ENCODE measurements at regions not wholly inside any gene's neighbourhood (a gene's known extent, or its start where the extent isn't known, plus 50 kb on each side); places are given as distances from the start of the nearest gene placed in this dataset.
"Not testable (repeated sequence)": the region's sequence is repeated elsewhere in the genome, so short reads cannot be mapped to it uniquely, and the experiment has no call there.

DNA sequence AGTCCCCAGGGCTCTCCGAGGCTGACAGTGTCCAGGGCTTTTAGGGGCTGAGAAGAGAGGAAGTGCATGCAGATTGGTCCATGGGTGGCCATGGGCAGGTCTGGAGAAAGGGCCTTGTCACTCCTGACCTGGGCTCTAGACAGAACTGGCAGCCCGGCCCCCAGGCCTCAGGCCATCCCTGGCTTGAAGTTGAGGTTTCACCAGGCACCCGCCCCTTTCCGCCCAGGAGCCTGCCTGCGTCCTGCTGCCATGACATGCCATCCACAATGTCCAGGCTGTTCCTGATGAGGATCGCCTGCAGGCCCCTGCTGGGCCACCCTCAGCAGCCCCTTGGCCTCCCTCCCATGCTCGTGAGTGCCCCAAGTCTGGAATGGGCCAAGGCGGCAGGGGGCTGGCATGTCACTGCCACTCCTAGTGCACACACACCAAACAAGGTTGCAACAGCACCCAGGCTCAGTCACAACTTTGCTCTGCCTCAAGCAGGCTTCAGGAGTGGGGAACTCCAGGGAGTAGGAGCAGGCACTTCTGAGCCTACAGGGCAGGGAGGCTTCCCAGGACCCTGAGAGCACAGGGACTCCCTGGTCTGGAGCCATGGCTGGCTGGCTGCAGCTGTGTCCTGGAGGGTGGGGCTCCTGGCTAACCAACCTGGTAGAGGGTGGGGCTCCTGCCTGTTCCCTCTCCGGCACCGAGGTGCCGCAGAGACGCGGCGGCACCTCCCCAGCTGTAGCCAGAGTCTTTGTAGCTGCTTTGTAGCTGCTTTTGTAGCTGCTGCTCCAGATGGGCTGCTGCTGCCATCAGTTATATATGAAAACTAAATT, 1457.1 kb upstream of the GBE1 start:
- no peaks in the 10 kb centered on the region for H3K36me3 ChIP-seq (ENCODE audit: control insufficient read depth, insufficient read depth, low read length)
- no peaks in the 10 kb centered on the region for H3K79me2 ChIP-seq

DNA sequence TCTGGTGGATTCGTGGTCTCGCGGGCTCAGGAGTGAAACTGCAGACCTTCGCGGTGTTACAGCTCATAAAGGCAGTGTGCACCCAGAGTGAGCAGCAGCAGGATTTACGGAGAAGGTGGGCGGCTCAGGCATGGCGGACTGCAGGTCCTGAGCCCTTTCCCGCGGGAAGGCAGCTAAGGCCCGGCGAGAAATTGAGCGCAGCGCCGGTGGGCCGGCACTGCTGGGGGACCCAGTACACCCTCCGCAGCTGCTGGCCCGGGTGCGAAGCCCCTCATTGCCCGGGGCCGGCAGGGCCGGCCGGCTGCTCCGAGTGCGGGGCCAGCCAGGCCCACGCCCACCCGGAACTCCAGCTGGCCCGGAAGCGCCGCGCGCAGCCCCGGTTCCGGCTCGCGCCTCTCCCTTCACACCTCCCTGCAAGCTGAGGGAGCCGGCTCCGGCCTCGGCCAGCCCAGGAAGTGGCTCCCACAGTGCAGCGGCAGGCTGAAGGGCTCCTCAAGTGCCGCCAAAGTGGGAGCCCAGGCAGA, 1456.2 kb upstream of the GBE1 start:
- not testable (repeated sequence) for H3K9ac ChIP-seq

More for the DNA sequence above, 1457.1 kb upstream of the GBE1 start:
- H3K27ac ChIP-seq, result no peak overlapping the region
- H3K9ac ChIP-seq, result no peak overlapping the region
- no peaks in the 10 kb centered on the region for H3K27me3 ChIP-seq (ENCODE audit: control insufficient read depth, insufficient read depth, low read length)
- TF ChIP-seq, protein P1, sequence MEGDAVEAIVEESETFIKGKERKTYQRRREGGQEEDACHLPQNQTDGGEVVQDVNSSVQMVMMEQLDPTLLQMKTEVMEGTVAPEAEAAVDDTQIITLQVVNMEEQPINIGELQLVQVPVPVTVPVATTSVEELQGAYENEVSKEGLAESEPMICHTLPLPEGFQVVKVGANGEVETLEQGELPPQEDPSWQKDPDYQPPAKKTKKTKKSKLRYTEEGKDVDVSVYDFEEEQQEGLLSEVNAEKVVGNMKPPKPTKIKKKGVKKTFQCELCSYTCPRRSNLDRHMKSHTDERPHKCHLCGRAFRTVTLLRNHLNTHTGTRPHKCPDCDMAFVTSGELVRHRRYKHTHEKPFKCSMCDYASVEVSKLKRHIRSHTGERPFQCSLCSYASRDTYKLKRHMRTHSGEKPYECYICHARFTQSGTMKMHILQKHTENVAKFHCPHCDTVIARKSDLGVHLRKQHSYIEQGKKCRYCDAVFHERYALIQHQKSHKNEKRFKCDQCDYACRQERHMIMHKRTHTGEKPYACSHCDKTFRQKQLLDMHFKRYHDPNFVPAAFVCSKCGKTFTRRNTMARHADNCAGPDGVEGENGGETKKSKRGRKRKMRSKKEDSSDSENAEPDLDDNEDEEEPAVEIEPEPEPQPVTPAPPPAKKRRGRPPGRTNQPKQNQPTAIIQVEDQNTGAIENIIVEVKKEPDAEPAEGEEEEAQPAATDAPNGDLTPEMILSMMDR (IDR thresholded peaks at IDR 0.05), result no peak
- H3K4me2 ChIP-seq (ENCODE audit: low read length), result no peak overlapping the region
- H3K4me3 ChIP-seq (ENCODE audit: low read depth, low read length), result no peak overlapping the region
- no peaks in the 10 kb centered on the region for H3K9me3 ChIP-seq (ENCODE audit: control insufficient read depth, low read length)
- H3K4me1 ChIP-seq, result no peaks in the 10 kb centered on the region
- H2AFZ ChIP-seq, result no peak overlapping the region

DNA sequence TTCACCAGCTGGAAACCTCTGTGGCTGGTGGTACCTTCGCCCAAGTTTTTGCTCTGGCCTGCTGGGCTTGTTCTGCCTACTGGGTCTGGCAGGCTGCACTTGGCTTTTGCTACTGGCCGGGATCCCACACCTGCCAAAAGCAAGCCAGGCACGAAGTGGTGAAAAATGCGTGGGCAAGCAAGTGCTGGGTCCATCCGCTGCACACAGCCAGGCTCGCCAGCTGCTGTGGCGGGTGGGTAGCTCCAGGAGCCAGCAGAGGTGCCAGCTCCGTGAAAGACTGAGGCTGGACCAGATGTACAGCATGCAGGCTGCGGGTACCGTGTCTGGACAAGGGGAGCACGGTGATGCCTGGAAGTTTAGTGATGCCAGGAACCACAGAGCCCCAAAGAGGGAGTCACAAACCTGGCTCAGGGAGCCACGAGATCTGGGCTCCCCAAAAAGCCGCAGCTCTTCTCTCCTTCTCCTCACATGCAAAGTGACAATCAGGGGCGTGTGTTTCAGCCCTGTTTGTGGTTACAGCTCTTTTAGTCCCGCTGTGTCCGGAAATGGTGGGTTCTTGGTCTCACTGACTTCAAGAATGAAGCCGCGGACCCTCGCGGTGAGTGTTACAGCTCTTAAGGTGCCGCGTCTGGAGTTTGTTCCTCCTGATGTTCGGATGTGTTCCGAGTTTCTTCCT, 1455.6 kb upstream of the GBE1 start:
- H3K4me1 ChIP-seq, result no peaks in the 10 kb centered on the region
- H3K27ac ChIP-seq, result no peak overlapping the region
- no peak overlapping the region for H3K9ac ChIP-seq
- H3K79me2 ChIP-seq, result no peaks in the 10 kb centered on the region
- no peaks in the 10 kb centered on the region for H3K9me3 ChIP-seq (ENCODE audit: control insufficient read depth, low read length)
- TF ChIP-seq, protein P1 (IDR thresholded peaks at IDR 0.05), result no peak
- H3K36me3 ChIP-seq (ENCODE audit: control insufficient read depth, insufficient read depth, low read length), result no peaks in the 10 kb centered on the region
- H2AFZ ChIP-seq, result no peak overlapping the region
- no peak overlapping the region for H3K4me2 ChIP-seq (ENCODE audit: low read length)
- no peaks in the 10 kb centered on the region for H3K27me3 ChIP-seq (ENCODE audit: control insufficient read depth, insufficient read depth, low read length)
- no peak overlapping the region for H3K4me3 ChIP-seq (ENCODE audit: low read depth, low read length)

More for the DNA sequence above, 1456.2 kb upstream of the GBE1 start:
- not testable (repeated sequence) for H3K27me3 ChIP-seq (ENCODE audit: control insufficient read depth, insufficient read depth, low read length); H3K36me3 ChIP-seq (ENCODE audit: control insufficient read depth, insufficient read depth, low read length); H3K4me3 ChIP-seq (ENCODE audit: low read depth, low read length); H3K4me1 ChIP-seq; H3K27ac ChIP-seq; H3K9me3 ChIP-seq (ENCODE audit: control insufficient read depth, low read length); H2AFZ ChIP-seq; H3K4me2 ChIP-seq (ENCODE audit: low read length); H3K79me2 ChIP-seq

DNA sequence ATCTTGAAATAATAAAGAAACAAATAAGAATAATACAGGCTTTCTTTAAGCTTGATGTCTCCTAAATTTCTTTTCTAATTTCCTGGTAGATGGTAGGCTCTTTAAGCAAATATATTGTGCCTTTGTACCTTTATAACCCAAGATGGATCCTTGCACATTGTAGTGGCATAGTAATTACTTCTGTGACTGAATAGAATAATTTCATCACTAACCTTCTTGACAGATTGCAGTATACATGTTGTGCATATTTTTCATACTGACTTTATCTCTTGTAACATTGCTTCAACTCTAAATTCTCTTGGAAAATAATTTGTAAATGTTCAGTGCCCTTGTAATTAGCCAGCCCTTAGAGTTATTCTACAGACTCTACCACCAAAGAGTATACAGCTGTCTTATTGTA, 1433.8 kb upstream of the GBE1 start:
- Histone ChIP-seq H3K4me2 (ENCODE audit: low read length) (no peak overlapping the region), H3K4me1 (no peaks in the 10 kb centered on the region), H3K79me2 (no peaks in the 10 kb centered on the region), H3K4me3 (ENCODE audit: low read depth, low read length) (no peak overlapping the region), H3K27ac (no peak overlapping the region), H2AFZ (no peak overlapping the region), H3K36me3 (ENCODE audit: control insufficient read depth, insufficient read depth, low read length) (no peaks in the 10 kb centered on the region), H3K27me3 (ENCODE audit: control insufficient read depth, insufficient read depth, low read length) (no peaks in the 10 kb centered on the region), H3K9ac (no peak overlapping the region), H3K9me3 (ENCODE audit: control insufficient read depth, low read length) (no peaks in the 10 kb centered on the region)
- TF ChIP-seq, protein P1 (IDR thresholded peaks at IDR 0.05), result no peak

DNA sequence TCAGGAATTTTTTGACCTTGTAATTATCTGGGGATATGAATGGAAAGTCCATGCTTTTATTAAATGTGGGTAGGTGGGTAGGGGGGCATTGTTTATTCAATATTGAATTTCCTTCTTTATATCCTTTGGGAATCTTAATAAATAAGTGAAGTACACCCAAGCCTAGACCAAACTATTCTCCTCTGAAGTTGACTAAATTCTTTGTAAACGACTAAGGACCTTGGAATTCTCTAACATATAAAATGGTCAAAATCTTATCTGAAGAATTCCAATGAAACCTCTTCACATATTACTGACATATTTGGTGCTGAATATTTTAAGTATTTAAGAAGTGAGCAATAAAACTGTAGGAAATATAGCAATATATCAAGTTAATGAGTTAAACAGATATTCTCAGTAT, 1432.1 kb upstream of the GBE1 start:
- Histone ChIP-seq H3K4me3 (ENCODE audit: low read depth, low read length) (no peak overlapping the region), H3K4me1 (no peaks in the 10 kb centered on the region), H3K9ac (no peak overlapping the region), H3K79me2 (no peaks in the 10 kb centered on the region), H2AFZ (no peak overlapping the region), H3K4me2 (ENCODE audit: low read length) (no peak overlapping the region), H3K9me3 (ENCODE audit: control insufficient read depth, low read length) (no peaks in the 10 kb centered on the region), H3K27ac (no peak overlapping the region), H3K27me3 (ENCODE audit: control insufficient read depth, insufficient read depth, low read length) (no peaks in the 10 kb centered on the region), H3K36me3 (ENCODE audit: control insufficient read depth, insufficient read depth, low read length) (no peaks in the 10 kb centered on the region)
- TF ChIP-seq, protein P1 (IDR thresholded peaks at IDR 0.05), result no peak
